ENCODE measurements at regions not wholly inside any gene's neighbourhood (a gene's known extent, or its start where the extent isn't known, plus 50 kb on each side); places are given as distances from the start of the nearest gene placed in this dataset.

- Histone ChIP-seq H3K4me1 (peaks cover 0 to 4% (median 0%) of the 10 kb centered on the region in 4 donors), H3K4me3 (no peak overlapping the region), H3K9me3 (no peaks in the 10 kb centered on the region), H3K27ac (no peak overlapping the region), H3K36me3 (no peaks in the 10 kb centered on the region), H3K27me3 (no peaks in the 10 kb centered on the region)
- WGBS, 2 donors, result 64 to 66% methylated on average over 11 of the region's 11 CpGs
- no peak for TF ChIP-seq POLR2A (IDR thresholded peaks at IDR 0.05)
- TF ChIP-seq CTCF (IDR thresholded peaks at IDR 0.05), result no peak
- TF ChIP-seq EP300 (IDR thresholded peaks at IDR 0.05), result no peak
- DNase-seq (ENCODE audit: low spot score in 2 of 2), result no peak
Observed at GRCh38 chr2:242011167-242011513, 141.6 kb downstream of the RTP5 start.

GRCh38 chr2:242011516-242011915 lies 142.0 kb downstream of the RTP5 start:
- no peak for TF ChIP-seq CTCF (IDR thresholded peaks at IDR 0.05)
- TF ChIP-seq POLR2A (IDR thresholded peaks at IDR 0.05), result no peak
- TF ChIP-seq EP300 (IDR thresholded peaks at IDR 0.05), result no peak
- WGBS, 2 donors, result 64 to 73% methylated on average over 12 of the region's 12 CpGs
- DNase-seq (ENCODE audit: low spot score in 2 of 2), result no peak

DNA sequence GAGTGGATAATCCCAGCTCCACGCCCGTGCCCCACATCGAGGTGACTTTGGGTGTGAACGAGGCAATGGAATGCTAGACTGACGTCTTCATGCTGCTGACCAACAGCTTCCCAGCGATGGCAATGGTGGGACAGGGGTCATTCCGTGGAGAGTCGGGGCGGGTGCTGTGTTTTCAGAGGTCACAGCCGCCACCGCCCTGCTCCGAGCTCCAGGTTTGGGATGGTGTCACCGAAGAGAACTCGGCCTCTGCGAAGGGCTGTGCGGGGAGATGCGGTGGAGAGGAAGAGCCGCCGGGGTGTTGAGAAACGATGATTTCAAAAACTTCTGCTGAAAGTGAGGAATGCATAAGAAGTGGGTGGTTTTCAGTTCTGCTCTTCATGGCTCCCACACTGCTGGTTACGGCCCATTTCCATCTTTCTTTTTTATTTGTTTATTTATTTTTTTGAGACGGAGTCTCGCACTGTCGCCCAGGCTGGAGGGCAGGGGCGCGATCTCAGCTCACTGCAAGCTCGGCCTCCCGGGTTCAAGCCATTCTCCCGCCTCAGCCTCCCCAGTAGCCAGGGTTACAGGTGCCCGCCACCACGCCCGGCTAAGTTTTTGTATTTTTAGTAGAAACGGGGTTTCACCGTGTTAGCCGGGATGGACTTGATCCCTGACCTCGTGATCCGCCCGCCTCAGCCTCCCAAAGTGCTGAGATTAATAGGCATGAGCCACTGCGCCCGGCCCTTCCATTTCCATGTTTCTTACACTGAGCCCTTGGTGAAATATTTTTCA lies 142.6 kb downstream of the RTP5 start:
- no peak overlapping the region for H3K4me3 ChIP-seq
- TF ChIP-seq POLR2A (IDR thresholded peaks at IDR 0.05) (no peak), CTCF (IDR thresholded peaks at IDR 0.05) (no peak)
- H3K9me3 ChIP-seq, result no peaks in the 10 kb centered on the region
- H3K27ac ChIP-seq, result no peak overlapping the region
- no peaks in the 10 kb centered on the region for H3K27me3 ChIP-seq
- 82 to 86% methylated on average over 40 of the region's 40 CpGs for WGBS, 2 donors
- no peak for DNase-seq (ENCODE audit: low spot score in 2 of 2)
- H3K36me3 ChIP-seq, result no peaks in the 10 kb centered on the region
- peaks cover 0 to 4% (median 0%) of the 10 kb centered on the region in 4 donors for H3K4me1 ChIP-seq

More at GRCh38 chr2:242011516-242011915, 142.0 kb downstream of the RTP5 start:
- Histone ChIP-seq H3K27me3 (no peaks in the 10 kb centered on the region), H3K9me3 (no peaks in the 10 kb centered on the region), H3K36me3 (no peaks in the 10 kb centered on the region), H3K27ac (no peak overlapping the region), H3K4me3 (no peak overlapping the region), H3K4me1 (peaks cover 0 to 4% (median 0%) of the 10 kb centered on the region in 4 donors)

- Histone ChIP-seq H3K9me3 (no peaks in the 10 kb centered on the region), H3K27ac (peak overlapping the region in 2 of 4 donors; percentile 60 to 63), H3K4me3 (no peak overlapping the region), H3K27me3 (no peaks in the 10 kb centered on the region), H3K4me1 (peaks cover 0 to 4% (median 0%) of the 10 kb centered on the region in 4 donors), H3K36me3 (no peaks in the 10 kb centered on the region)
- TF ChIP-seq EP300 (IDR thresholded peaks at IDR 0.05) (no peak), POLR2A (IDR thresholded peaks at IDR 0.05) (no peak), CTCF (IDR thresholded peaks at IDR 0.05) (no peak)
- no peak for DNase-seq (ENCODE audit: low spot score in 2 of 2)
- WGBS, 2 donors, result 76 to 81% methylated on average over 31 to 36 of the region's 44 CpGs
Observed at GRCh38 chr2:242012956-242013764, 143.6 kb downstream of the RTP5 start.

- peaks cover 0 to 4% (median 0%) of the 10 kb centered on the region in 4 donors for H3K4me1 ChIP-seq
- H3K27ac ChIP-seq, result peak overlapping the region in 2 of 4 donors; percentile 60 to 63
- no peak for DNase-seq (ENCODE audit: low spot score in 2 of 2)
- H3K27me3 ChIP-seq, result no peaks in the 10 kb centered on the region
- H3K36me3 ChIP-seq, result no peaks in the 10 kb centered on the region
- peak in 1 of 2 donors; percentile 29 for TF ChIP-seq EP300 (IDR thresholded peaks at IDR 0.05)
- no peak for TF ChIP-seq POLR2A (IDR thresholded peaks at IDR 0.05)
- H3K4me3 ChIP-seq, result no peak overlapping the region
- H3K9me3 ChIP-seq, result no peaks in the 10 kb centered on the region
- WGBS, 2 donors, result 39 to 44% methylated on average over 8 to 9 of the region's 9 CpGs
Observed at GRCh38 chr2:242013771-242014170, 144.2 kb downstream of the RTP5 start.
